IPS-18a (cell line): ENCODE measurements at regions not wholly inside any gene's neighbourhood (a gene's known extent, or its start where the extent isn't known, plus 50 kb on each side); places are given as distances from the start of the nearest gene placed in this dataset.

Experiments used
- H3K27ac ChIP-seq: one replicate; pipeline ENCODE4 v1.5.1; 2013; ENCODE audit warnings: low read length
- H3K27me3 ChIP-seq: one replicate; pipeline ENCODE4 v1.6.1; 2013; ENCODE audit warnings: mild to moderate bottlenecking, low read length; ENCODE audit not compliant: control insufficient read depth, insufficient read depth
- H3K36me3 ChIP-seq: one replicate; pipeline ENCODE4 v1.6.1; 2013; ENCODE audit warnings: low read depth, low read length; ENCODE audit not compliant: control insufficient read depth
- H3K4me1 ChIP-seq: one replicate; pipeline ENCODE4 v1.6.1; 2013; ENCODE audit warnings: low read depth, low read length; ENCODE audit not compliant: control insufficient read depth
- H3K4me3 ChIP-seq: one replicate; pipeline ENCODE4 v1.5.1; 2013; ENCODE audit warnings: low read length
- H3K9ac ChIP-seq: one replicate; pipeline ENCODE4 v1.6.1; 2013; ENCODE audit warnings: mild to moderate bottlenecking, low read length, moderate library complexity
- H3K9me3 ChIP-seq: one replicate; pipeline ENCODE4 v1.6.1; 2013; ENCODE audit warnings: low read depth, low read length; ENCODE audit not compliant: control insufficient read depth

DNA sequence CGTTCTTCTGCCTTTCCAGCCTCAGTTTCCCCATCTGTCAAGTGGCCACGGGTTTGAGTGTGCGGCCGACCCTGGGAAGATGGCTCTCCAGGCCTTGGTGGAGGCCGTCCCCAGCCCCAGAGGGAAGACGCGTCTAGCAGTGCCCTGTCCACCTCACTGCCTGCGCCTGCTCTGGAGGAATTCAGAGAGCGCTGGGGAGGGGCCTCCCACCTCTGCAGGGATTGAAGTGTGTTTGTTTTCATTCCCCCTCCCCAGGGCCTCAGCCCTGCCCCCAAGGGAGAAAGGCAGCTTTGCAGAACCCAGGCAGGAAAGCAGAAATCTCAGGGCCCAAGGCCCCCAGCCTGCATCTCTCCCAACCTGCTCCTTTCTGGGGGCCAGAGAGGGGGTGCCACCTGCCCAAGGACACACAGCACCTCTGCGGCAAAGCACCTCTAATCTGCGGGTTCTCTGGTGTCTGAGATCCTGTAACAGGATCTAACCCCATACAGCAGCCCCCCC is 91.0 kb downstream of the MICALL2 start:
- Histone ChIP-seq H3K9me3 (no peaks in the 10 kb centered on the region), H3K4me1 (no peaks in the 10 kb centered on the region), H3K27me3 (peaks cover 36% of the 10 kb centered on the region), H3K9ac (no peak overlapping the region), H3K4me3 (no peak overlapping the region), H3K36me3 (no peaks in the 10 kb centered on the region), H3K27ac (no peak overlapping the region)

GRCh38 chr7:1368682-1369571 is 90.3 kb downstream of the MICALL2 start:
- no peak overlapping the region for H3K27ac ChIP-seq
- H3K36me3 ChIP-seq = no peaks in the 10 kb centered on the region
- peak overlapping the region; percentile 21 for H3K4me3 ChIP-seq
- no peaks in the 10 kb centered on the region for H3K4me1 ChIP-seq
- H3K27me3 ChIP-seq = peaks cover 36% of the 10 kb centered on the region
- no peaks in the 10 kb centered on the region for H3K9me3 ChIP-seq
- no peak overlapping the region for H3K9ac ChIP-seq

DNA sequence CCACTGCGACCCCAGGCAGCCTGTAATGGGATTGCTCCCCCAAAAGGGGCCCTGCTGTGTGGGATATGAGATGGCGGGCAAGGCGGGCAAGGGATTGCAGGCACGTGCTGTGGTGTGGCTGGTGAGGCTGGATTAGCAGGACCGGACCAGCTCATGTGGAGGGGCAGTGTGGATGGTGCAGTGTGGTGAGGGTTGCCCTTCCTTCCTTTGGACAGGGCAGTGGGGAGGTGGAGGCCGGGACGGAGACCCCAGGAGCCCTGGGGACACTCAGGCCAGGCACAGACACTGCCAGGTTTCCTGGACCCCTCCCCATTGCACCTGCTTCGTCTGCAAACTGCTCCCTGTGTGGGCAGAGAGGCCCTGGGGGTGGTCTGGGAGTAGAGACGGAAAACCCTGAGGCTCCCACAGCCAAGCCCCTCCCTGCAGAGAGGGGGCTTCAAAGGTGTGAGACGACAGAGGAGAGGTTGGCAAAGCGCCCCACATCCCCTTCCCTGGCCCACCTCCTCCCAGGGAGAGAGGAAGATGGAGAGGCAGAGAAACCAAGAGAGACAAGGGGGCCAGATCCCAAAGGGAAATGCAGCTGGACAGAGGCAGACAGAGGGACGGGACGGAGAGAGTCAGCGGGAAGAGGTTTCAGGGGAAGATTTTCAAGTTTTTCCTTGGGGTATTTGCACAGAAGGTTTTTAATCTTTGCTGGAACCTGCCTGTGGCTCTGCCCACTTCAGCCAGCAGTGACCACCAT is 89.2 kb downstream of the MICALL2 start:
- Histone ChIP-seq H3K36me3 (no peaks in the 10 kb centered on the region), H3K4me1 (no peaks in the 10 kb centered on the region), H3K9me3 (no peaks in the 10 kb centered on the region), H3K9ac (no peak overlapping the region), H3K4me3 (no peak overlapping the region), H3K27me3 (peaks cover 36% of the 10 kb centered on the region), H3K27ac (no peak overlapping the region)

DNA sequence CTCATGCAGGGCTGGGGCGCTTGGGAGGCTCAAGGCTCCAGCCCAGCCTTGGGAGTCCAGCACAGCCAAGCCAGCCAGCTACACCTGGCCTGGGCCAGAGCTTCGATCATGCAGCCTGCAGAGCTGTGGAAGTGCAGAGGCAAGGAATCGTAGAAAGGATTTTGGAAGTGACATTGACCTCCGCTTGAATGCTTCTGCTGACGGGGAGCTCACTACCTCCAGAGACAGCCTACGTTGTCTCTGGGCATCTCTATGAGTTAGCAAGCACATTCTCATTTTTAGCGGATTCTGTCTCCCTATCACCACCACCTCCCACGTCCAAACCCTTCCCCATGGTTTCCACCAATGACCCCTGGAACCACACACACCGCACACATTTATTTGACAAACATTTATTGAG is 88.5 kb downstream of the MICALL2 start:
- Histone ChIP-seq H3K36me3 (no peaks in the 10 kb centered on the region), H3K4me3 (no peak overlapping the region), H3K9me3 (no peaks in the 10 kb centered on the region), H3K27ac (no peak overlapping the region), H3K27me3 (peaks cover 36% of the 10 kb centered on the region), H3K9ac (no peak overlapping the region), H3K4me1 (no peaks in the 10 kb centered on the region)

GRCh38 chr7:1372063-1372462 is 87.2 kb downstream of the MICALL2 start:
- H3K4me1 ChIP-seq = no peaks in the 10 kb centered on the region

GRCh38 chr7:1372671-1373379 is 86.4 kb downstream of the MICALL2 start:
- Histone ChIP-seq H3K9ac (no peak overlapping the region), H3K27ac (no peak overlapping the region), H3K27me3 (peaks cover 26% of the 10 kb centered on the region), H3K4me1 (no peaks in the 10 kb centered on the region), H3K9me3 (no peaks in the 10 kb centered on the region), H3K36me3 (no peaks in the 10 kb centered on the region), H3K4me3 (no peak overlapping the region)

More at GRCh38 chr7:1372063-1372462, 87.2 kb downstream of the MICALL2 start:
- H3K4me3 ChIP-seq = no peak overlapping the region
- H3K9me3 ChIP-seq = no peaks in the 10 kb centered on the region
- no peak overlapping the region for H3K9ac ChIP-seq
- H3K27ac ChIP-seq = no peak overlapping the region
- H3K27me3 ChIP-seq = peaks cover 33% of the 10 kb centered on the region
- no peaks in the 10 kb centered on the region for H3K36me3 ChIP-seq

DNA sequence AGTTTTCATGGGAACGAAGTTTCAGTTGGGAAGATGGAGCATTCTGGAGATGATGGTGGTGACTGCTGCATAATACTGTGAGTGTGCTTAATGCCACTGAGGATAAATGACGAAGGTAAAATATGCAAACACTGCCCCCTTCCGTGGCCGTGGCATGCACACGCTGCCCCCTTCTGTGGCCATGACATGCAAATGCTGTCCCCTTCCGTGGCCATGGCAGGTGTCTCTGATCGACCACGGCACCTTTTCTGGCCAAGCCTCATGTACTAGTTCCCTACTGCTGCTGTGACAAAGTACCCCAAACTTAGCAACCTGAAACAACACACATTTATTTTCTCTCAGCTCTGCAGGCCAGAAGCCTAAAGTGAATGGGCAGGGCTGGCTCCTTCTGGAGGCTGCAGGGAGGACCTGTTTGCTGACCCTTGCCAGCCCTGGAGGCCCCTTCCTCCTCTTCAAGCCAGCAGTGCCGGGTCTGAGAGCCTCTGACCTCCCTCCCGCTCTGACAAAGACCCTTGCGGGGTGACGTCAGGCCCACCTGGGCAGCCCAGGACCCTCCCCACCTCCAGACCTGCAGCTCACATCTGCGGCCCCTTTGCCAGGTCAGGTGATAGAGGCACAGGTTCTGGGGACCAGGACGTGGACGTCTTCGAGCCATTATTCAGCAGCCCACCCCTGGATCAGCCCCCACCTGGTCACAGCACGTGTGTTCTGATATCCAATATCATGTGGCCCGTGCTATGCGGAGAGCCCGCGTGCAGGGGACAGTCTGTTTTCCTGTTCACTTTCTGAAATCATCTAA is 82.0 kb downstream of the MICALL2 start:
- Histone ChIP-seq H3K9ac (no peak overlapping the region), H3K27me3 (peaks cover 13% of the 10 kb centered on the region), H3K4me3 (no peak overlapping the region), H3K27ac (no peak overlapping the region), H3K36me3 (no peaks in the 10 kb centered on the region), H3K9me3 (no peaks in the 10 kb centered on the region), H3K4me1 (no peaks in the 10 kb centered on the region)

DNA sequence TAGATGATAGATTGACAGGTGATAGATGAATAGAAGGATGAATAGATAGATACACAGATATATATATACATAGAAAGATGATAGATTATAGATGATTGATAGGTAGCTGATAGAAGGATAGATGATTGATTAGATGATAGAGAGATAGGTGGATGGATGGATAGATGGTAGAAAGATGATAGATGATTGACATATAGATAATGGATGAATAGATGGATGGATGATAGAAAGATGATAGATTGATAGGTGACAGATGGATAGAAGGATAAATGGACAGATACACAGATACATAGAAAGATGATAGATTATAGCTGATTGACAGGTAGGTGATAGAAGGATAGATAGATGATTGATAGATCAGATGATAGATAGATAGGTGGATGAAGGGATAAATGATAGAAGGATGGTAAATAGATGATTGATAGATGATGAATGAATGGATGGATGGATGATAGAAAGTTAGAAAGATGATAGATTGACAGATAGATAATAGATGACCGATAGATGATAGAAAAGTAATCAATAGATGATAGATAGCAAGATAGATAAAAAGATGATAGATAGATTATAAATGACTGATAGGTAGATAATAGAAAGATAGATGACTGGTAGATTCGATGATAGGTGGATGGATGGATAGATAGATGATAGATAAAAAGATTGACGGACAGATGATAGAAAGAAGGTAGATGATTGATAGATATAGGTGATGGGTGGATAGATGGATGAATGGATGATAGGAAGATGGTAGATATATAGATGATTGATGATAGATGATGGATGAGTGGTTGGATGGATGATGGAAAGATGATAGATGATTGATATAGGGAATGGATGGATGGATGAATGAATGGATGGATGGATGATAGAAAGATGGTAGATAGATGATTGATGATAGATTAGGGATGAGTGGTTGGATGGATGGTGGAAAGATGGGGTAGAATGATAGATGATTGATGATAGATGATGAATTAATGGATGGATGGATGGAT is 80.4 kb downstream of the MICALL2 start:
- no peaks in the 10 kb centered on the region for H3K4me1 ChIP-seq
- H3K27ac ChIP-seq = no peak overlapping the region
- no peak overlapping the region for H3K9ac ChIP-seq
- H3K4me3 ChIP-seq = no peak overlapping the region
- H3K27me3 ChIP-seq = peaks cover 13% of the 10 kb centered on the region
- H3K36me3 ChIP-seq = no peaks in the 10 kb centered on the region
- H3K9me3 ChIP-seq = no peaks in the 10 kb centered on the region

GRCh38 chr7:1380231-1380815 is 78.9 kb downstream of the MICALL2 start:
- no peak overlapping the region for H3K9ac ChIP-seq
- no peaks in the 10 kb centered on the region for H3K36me3 ChIP-seq
- peaks cover 13% of the 10 kb centered on the region for H3K27me3 ChIP-seq
- no peaks in the 10 kb centered on the region for H3K4me1 ChIP-seq
- H3K27ac ChIP-seq = no peak overlapping the region
- no peak overlapping the region for H3K4me3 ChIP-seq
- no peaks in the 10 kb centered on the region for H3K9me3 ChIP-seq
